ENCODE measurements at regions not wholly inside any gene's neighbourhood (a gene's known extent, or its start where the extent isn't known, plus 50 kb on each side); places are given as distances from the start of the nearest gene placed in this dataset.

DNA sequence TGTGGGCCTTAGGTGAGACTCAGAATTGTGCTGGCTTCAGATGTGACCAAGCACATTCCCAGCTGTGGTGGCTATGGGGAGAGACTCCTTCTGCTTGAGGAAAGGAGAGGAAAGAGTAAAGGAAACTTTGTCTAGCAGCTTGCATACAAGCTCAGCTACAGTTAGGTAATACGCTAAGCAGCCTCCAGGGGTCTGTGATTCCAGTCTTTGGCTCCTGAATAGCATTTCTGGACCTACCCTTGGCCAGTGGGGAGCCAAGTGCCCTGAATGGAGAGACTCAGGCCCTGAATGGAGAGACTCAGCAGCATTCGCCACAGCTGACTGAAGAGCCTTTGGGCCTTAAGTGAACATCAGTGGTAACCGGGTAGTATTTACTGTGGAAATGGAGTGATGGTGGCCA, 227.4 kb upstream of the CDH7 start (continued):
- TF ChIP-seq, protein P1, sequence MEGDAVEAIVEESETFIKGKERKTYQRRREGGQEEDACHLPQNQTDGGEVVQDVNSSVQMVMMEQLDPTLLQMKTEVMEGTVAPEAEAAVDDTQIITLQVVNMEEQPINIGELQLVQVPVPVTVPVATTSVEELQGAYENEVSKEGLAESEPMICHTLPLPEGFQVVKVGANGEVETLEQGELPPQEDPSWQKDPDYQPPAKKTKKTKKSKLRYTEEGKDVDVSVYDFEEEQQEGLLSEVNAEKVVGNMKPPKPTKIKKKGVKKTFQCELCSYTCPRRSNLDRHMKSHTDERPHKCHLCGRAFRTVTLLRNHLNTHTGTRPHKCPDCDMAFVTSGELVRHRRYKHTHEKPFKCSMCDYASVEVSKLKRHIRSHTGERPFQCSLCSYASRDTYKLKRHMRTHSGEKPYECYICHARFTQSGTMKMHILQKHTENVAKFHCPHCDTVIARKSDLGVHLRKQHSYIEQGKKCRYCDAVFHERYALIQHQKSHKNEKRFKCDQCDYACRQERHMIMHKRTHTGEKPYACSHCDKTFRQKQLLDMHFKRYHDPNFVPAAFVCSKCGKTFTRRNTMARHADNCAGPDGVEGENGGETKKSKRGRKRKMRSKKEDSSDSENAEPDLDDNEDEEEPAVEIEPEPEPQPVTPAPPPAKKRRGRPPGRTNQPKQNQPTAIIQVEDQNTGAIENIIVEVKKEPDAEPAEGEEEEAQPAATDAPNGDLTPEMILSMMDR (IDR thresholded peaks at IDR 0.05) = no peak
- TF ChIP-seq, protein P2, sequence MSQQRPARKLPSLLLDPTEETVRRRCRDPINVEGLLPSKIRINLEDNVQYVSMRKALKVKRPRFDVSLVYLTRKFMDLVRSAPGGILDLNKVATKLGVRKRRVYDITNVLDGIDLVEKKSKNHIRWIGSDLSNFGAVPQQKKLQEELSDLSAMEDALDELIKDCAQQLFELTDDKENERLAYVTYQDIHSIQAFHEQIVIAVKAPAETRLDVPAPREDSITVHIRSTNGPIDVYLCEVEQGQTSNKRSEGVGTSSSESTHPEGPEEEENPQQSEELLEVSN (IDR thresholded peaks at IDR 0.05; ENCODE audit: borderline replicate concordance, low read depth) = no peak
- TF ChIP-seq CEBPB (IDR thresholded peaks at IDR 0.05) = no peak
- no peak for TF ChIP-seq ESRRA (IDR thresholded peaks at IDR 0.05; ENCODE audit: borderline replicate concordance, low read length)
- TF ChIP-seq GATA3 (IDR thresholded peaks at IDR 0.05; ENCODE audit: borderline replicate concordance) = no peak

DNA sequence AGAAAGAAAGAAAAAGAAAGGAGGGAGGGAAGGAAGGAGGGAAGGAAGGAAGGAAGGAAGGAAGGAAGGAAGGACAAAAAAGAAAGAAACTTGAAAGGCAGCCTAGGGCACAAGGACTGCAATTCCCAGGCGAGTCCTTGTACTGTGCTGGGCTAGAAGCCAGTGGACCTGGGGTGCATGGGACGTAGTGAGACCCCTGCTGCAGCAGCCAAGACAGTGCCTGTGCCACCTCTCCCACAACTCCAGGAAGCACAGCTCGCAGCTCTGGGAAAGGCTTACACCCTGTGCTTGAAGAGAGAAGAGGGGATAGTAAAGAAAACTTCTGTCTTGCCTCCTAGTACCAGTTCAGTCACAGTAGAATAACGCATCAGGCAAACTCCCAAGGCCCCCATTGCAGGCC, 227.9 kb upstream of the CDH7 start:
- H3K4me1 ChIP-seq = no peaks in the 10 kb centered on the region
- DNase-seq (ENCODE audit: low read depth in 1 of 2, low spot score in 1 of 2) (no peak), FAIRE-seq (no peak), ATAC-seq (no peak)
- CTCF ChIA-PET = no interaction called here
- POLR2A ChIA-PET = no interaction called here
- no peak overlapping the region for H3K27ac ChIP-seq
- H3K9me3 ChIP-seq = no peaks in the 10 kb centered on the region
- TF ChIP-seq CEBPB (IDR thresholded peaks at IDR 0.05) (no peak), MYC (IDR thresholded peaks at IDR 0.05; ENCODE audit: borderline replicate concordance, low read length) (no peak), HOXA7 (CRISPR knock-in tag; IDR thresholded peaks at IDR 0.05) (no peak), EHMT2 (IDR thresholded peaks at IDR 0.05; ENCODE audit: low read depth) (no peak), FOSL2 (IDR thresholded peaks at IDR 0.05) (no peak), FOSL2 (CRISPR knock-in tag; IDR thresholded peaks at IDR 0.05) (no peak), ZNF302 (CRISPR knock-in tag; IDR thresholded peaks at IDR 0.05) (no peak), NPAS2 (CRISPR knock-in tag; IDR thresholded peaks at IDR 0.05; ENCODE audit: borderline replicate concordance) (no peak), EP300 (IDR thresholded peaks at IDR 0.05) (no peak), HDAC2 (IDR thresholded peaks at IDR 0.05) (no peak)
- TF ChIP-seq, protein P3, sequence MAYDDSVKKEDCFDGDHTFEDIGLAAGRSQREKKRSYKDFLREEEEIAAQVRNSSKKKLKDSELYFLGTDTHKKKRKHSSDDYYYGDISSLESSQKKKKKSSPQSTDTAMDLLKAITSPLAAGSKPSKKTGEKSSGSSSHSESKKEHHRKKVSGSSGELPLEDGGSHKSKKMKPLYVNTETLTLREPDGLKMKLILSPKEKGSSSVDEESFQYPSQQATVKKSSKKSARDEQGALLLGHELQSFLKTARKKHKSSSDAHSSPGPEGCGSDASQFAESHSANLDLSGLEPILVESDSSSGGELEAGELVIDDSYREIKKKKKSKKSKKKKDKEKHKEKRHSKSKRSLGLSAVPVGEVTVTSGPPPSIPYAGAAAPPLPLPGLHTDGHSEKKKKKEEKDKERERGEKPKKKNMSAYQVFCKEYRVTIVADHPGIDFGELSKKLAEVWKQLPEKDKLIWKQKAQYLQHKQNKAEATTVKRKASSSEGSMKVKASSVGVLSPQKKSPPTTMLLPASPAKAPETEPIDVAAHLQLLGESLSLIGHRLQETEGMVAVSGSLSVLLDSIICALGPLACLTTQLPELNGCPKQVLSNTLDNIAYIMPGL (CRISPR knock-in tag; IDR thresholded peaks at IDR 0.05; ENCODE audit: borderline replicate concordance) = no peak
- TF ChIP-seq, protein P4, sequence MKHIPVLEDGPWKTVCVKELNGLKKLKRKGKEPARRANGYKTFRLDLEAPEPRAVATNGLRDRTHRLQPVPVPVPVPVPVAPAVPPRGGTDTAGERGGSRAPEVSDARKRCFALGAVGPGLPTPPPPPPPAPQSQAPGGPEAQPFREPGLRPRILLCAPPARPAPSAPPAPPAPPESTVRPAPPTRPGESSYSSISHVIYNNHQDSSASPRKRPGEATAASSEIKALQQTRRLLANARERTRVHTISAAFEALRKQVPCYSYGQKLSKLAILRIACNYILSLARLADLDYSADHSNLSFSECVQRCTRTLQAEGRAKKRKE (CRISPR knock-in tag; IDR thresholded peaks at IDR 0.05; ENCODE audit: low read depth) = no peak
- 0% methylated on average over 4 of the region's 4 CpGs for WGBS (ENCODE audit: missing lambda C conversion rate)
- H3K4me2 ChIP-seq = no peak overlapping the region
- H3K4me3 ChIP-seq = no peak overlapping the region

DNA sequence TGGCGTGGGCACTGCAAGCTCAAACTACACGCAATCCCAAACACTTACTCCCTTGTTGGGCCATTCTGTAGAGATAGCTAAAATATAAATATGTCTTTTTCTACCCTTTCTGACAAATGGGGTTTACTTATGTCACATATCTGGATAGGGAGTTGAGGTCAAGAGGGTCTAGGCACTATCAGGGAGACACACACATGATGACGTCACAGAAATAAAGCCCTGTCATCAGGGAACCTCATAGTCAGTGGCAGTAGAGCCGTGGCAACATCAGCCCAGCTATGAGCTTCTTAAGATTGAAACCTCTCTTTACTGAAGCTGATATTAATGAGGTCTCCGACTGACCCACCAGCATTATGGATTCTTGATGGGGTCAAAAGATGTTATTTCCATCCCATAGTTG, 234.6 kb upstream of the CDH7 start:
- POLR2A ChIA-PET = no interaction called here
- H3K4me2 ChIP-seq = no peak overlapping the region
- no peak overlapping the region for H3K27ac ChIP-seq
- ATAC-seq = no peak
- no peaks in the 10 kb centered on the region for H3K4me1 ChIP-seq
- 8% methylated on average over 5 of the region's 5 CpGs for WGBS (ENCODE audit: missing lambda C conversion rate)
- no peaks in the 10 kb centered on the region for H3K9me3 ChIP-seq
- H3K4me3 ChIP-seq = no peak overlapping the region
- CTCF ChIA-PET = no interaction called here
- TF ChIP-seq CBX2 (IDR thresholded peaks at IDR 0.05; ENCODE audit: borderline replicate concordance, low read depth) = no peak
- no peak for TF ChIP-seq BHLHE40 (IDR thresholded peaks at IDR 0.05; ENCODE audit: low read depth, low read length)
- TF ChIP-seq NR3C1 (IDR thresholded peaks at IDR 0.05) = no peak
- no peak for TF ChIP-seq HOXB5 (CRISPR knock-in tag; IDR thresholded peaks at IDR 0.05)
- TF ChIP-seq EHMT2 (IDR thresholded peaks at IDR 0.05; ENCODE audit: low read depth) = no peak
- TF ChIP-seq ESRRA (IDR thresholded peaks at IDR 0.05; ENCODE audit: borderline replicate concordance, low read length) = no peak
- no peak for TF ChIP-seq MAFK (IDR thresholded peaks at IDR 0.05; ENCODE audit: partially characterized antibody)
- no peak for TF ChIP-seq HEYL (CRISPR knock-in tag; IDR thresholded peaks at IDR 0.05)
- TF ChIP-seq RARB (CRISPR knock-in tag; IDR thresholded peaks at IDR 0.05) = no peak
- TF ChIP-seq HOXB13 (CRISPR knock-in tag; IDR thresholded peaks at IDR 0.05; ENCODE audit: low read depth) = no peak
- no peak for TF ChIP-seq ZFP36 (IDR thresholded peaks at IDR 0.05; ENCODE audit: borderline replicate concordance, partially characterized antibody)
- TF ChIP-seq, protein P1 (IDR thresholded peaks at IDR 0.05) = no peak
- no peak for DNase-seq (ENCODE audit: low read depth in 1 of 2, low spot score in 1 of 2)
- FAIRE-seq = no peak
